NCI-H1436 (cell line): ENCODE measurements at regions not wholly inside any gene's neighbourhood (a gene's known extent, or its start where the extent isn't known, plus 50 kb on each side); places are given as distances from the start of the nearest gene placed in this dataset.
"Not testable (repeated sequence)": the region's sequence is repeated elsewhere in the genome, so short reads cannot be mapped to it uniquely, and the experiment has no call there.

Experiments used
- DNase-seq: peaks from one replicate; lab custom pipeline; 2025; lab: John Stamatoyannopoulos, UW

DNA sequence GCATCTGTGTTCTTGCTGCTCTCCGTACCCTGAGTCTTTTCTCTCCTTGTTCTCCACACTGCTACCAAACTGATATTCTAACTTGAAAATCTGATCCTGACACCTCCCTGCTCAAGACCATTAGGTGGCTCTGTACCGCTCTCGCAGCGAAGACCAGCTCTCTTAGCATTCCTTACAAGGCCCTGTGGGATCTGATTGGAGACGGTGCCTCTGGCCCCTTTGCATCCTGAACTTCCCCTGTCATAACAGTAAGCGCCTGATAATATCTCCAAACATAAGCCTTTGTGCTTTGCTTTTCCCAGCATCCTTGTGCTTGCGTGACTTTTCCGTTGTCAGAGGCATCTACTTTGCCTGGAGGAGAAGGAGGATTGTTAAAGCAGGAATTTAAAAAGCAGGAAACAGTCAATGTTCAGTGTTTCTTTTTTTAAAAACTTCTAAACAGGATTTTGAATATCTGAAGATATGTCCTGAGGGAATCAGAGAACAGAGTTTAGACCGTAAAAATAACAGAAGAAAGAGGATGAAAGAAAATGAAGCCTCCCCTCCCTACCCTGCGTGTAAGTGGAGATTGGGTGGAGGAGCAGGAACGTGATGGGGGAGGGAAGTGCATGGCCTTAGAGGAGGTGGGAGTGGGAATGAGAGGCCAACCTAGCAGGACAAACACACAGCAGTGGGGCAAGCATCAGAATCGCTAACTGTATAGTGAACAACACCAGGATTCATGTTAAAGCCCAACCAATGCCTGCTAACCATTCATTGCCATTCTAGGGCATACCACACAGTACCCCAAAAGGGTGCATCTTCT lies 89.2 kb upstream of the STMND1 start:
- no peak for DNase-seq

DNA sequence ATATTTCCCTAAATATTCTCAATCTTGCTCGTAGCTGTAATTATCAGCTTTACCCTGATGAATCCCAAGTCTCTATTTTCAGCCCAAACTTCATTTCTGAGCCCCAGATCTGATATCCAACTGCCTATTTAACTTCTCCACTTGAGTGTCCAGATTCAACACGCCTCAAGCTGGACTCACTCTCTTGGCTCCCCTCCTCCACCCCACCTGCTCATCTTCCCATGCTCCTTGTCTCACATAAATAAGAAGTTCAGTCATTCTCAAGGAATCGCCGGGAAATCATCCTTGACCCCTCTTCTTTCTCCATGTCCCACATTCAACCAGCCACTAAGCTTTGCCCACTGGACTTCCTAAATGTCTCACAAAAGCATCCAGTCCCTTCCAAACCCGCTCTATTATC lies 89.9 kb upstream of the STMND1 start:
- DNase-seq = no peak

DNA sequence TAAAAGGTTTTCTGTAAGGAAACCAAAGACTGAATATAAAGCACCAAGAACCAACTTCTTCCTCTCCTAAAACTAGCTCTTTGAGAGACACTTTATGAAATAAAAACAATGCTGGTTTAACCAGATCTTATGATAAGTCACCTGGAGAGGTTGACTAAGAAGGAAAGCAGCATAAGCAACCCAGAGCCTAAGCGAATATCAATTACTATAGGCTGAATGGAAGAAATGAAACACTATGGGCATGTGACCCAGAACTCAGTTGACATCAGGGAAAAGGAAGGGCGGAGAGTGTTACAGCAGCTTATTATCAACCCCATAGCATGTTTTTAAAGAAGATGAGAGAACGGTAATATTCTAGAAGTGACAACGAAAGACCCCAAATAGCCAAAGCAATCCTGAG lies 94.1 kb upstream of the STMND1 start:
- no peak for DNase-seq

DNA sequence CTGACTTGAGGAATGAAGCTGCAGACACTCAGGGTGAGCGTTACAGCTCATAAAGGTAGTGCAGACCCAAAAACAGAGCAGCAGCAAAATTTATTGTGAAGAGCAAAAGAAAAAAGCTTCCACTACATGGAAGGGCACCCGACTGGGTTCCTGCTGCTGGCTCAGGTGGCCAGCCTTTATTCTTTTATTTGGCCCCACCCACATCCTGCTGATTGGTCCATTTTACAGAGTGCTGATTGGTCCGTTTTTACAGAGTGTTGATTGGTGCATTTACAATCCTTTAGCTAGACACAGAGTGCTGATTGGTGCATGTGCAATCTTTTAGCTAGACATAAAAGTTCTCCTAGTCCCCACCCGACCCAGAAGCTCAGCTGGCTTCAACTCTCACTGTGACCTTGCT lies 95.3 kb upstream of the STMND1 start:
- no peak for DNase-seq

DNA sequence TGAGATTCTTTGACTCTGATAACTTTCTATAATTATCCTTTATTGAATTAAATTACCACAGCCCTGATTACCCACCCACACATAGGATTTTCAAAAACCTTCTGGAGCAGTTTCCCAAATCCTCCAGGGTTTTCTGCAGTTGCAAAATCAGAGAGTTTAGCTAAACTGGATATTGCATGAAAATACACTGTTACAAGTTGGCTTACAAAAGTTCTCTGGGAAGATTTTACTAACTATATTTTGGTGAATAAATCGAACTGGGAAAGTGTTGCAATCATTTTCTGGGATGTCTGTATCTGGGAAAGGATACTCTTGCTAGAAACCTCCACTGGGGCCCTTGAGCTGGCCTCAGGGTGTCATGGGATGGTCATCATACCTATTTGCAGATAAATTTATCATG lies 97.6 kb upstream of the STMND1 start:
- DNase-seq = no peak

DNA sequence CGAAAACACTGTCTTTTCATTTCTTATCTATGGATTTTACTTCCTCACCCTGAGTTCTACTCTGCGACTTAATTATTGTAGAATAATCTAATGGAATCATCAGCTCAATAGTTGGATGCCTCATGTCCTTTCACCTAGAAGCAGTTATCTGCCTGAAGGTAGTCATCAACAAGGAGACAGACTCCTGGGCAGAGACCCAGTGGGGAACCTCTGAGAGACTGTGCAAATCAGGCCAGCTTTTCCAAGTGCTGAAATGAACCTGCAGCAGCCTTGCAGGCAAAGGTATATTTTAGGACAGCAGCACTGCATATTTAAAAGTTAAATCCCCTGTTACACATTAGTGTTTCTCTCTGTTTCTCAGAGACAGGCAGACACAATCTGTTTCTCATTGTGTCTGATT lies 99.7 kb upstream of the STMND1 start:
- DNase-seq = no peak

DNA sequence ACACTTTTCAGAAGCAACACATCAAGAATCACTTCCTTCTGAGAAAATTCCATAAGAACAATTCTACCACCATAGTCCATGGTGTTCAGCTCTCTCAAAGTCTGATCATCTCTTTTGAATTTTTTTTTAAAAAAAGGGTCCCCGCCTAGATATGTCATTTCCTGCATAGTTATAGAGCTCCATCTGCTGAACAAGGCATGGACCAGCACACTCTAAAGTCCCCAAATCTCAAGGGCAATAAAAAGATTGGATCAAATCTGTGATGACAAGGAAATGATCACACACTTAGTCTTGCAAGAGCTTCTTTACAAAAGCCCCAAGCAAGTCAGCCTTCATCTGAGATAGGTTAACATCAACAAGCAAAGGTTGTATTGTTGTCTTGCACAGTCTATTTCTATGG lies 100.7 kb upstream of the STMND1 start:
- no peak for DNase-seq

DNA sequence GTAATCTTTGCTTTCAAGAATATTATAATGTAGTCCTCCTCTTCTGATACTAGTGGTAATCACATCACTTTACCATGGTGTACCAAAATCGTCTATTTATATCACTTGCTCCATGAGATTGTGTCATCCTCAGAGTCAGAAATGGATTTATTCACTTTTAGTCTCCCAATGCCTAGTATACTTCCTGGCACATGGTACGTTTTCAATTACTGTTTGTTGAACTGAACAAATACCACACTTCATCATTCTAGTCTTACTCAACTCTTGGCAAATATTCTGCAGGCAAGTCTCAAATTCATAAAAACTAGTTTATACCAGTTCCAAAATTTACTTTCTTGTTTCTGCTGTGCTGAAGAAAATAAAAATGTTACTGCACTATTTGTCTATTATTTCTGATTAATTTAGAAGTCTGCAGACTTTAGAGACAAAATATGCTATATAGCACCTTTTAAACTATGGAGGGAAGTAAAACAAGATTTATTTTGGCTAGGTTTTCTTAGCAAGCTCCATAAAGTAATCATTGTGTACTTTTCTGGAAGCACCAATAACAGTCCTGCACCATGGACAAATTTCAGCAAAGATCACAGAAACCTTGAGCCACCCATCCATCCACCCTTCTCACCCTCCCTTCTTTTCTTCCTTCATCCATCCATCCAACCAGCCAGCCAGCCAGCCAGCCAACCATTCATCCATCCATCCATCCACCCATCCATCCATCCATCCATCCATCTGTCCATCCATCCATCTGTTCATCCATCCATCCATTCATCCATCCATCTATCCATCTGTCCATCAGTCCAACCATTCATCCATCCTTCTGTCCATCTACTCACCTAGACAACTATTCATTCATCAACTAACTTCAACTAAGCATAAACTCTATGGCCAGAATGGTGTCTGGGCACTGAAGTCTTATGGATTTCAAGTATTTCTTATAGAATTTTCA lies 102.1 kb upstream of the STMND1 start:
- DNase-seq = no peak

DNA sequence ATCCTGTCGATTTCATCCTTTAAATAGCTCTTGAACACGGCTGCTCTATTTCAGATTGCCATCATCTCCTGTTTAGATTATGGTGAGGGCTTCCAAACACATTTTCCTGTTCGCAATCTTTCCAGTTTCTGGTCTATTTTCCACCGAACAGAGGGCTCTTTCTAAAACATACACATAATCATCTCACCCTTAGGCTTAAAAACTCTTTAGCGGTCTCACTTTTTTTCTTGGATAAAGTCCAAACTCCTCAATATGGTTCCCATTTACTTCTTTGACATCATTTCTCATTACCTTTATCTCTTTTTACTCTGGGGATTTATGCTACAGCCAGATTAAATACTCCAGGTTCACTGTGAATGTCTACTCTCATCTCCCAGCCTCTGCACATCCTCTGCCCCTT lies 103.4 kb upstream of the STMND1 start:
- no peak for DNase-seq

DNA sequence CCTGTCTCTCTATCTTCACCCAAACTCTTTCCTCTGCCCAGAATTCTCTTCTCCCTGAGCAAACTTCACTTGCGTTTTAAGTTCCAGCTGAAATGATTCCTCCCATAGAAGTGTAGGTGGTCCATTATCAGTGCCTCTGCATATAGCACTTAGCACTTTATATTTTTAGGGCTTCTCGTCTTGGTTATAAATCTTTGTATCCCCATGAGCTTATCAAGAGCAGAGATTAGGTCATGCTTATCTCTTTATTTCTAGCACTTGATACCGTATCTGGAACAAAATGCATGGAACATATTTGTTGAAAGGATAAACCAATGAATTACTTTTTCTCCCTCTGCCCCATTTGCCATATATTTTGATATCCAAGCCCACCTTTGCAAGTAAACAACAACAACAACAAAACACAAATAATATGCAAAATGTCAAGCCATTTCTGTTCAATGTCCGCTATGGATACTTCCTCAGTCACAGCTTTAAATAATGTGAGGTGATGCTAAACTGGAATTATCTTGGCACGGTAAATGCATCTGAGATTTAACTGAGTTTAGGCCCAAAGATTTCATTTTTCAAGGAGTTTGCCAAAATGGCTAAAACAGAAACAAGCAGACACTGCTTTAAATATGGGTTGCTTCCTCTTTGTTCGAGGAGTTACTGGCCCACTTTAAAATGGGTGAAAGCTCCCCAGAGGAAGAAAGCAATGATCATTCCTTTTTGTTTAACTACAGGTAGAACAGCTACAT lies 106.2 kb upstream of the STMND1 start:
- no peak for DNase-seq

DNA sequence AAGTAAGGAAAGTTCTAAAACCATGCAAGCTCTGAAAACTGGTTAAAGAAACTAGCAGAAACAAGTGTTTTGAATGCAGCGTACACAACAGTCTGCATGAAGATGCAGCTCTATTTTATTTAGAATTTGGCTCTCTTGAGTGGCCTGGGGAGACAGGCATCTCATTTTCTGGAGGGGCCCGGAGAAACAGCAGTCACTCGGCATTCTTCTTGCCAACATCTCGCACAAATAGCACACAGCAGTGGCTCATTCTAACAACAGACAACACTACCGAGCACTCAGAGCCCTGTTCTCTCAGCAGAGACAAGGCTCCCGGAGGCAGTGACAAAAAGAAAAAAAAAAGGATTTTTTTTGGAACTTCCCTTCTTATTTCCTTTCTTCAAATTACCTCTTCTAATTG lies 108.5 kb upstream of the STMND1 start:
- DNase-seq = no peak

DNA sequence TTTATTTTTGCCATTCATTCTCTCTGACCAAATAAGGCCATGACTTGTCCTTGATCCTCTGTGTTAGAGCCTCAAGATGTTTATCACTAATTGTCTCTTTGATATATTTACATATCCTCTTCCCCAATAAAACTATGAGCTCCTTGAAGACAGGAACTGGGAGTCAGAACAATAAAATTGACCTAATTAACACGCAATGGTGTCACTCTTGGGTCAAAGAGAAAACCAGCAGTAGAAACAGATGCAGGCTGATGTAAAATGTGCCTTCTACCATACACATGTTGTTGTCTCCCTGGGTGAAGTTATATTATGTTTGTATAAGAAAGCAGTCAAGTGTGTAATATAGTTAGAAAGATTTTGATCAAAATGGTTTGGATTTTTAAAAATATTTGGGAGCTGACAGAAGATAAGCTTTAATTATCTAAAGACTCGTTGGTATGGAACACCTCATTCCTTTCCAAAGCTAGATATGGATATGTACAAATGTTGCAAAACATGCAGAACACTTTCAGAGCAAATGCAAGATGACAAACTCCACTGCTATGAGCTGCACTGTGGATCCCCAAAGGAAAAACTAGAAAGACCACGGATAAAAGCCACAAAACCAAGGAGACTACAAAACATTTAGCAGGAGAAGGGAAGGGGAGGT lies 109.7 kb upstream of the STMND1 start:
- DNase-seq = no peak

DNA sequence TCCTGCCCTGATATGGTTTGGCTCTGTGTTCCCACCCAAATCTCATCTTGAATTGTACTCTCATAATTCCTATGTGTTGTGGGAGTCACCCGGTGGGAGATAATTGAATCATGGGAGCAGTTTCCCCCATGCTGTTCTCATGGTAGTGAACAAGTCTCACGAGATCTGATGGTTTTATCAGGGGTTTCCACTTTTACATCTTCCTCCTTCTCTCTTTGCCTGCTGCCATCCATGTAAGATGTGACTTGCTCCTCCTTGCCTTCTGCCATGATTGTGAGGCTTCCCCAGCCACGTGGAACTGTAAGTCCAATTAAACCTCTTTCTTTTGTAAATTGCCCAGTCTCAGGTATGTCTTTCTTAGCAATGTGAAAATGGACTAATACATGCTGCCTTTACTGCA lies 111.9 kb upstream of the STMND1 start:
- not testable (repeated sequence) for DNase-seq

DNA sequence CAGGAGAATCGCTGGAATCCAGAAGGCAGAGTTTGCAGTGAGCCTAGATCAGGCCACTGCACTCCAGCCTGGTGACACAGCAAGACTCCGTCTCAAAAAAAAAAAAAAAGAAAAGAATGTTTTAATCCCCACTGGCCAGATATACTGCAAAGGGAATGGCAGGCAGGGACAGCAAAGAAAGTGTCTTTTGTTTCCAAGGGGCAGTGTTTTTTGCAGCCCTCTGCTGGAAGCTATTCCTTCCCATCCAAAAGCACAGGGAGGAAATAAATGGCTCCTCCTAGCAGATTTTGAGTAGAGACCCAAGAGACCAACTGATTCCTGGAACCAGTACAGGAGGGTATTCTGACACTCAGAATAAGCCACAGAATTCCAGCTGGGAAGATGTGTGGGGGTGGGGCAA lies 112.5 kb upstream of the STMND1 start:
- no peak for DNase-seq

DNA sequence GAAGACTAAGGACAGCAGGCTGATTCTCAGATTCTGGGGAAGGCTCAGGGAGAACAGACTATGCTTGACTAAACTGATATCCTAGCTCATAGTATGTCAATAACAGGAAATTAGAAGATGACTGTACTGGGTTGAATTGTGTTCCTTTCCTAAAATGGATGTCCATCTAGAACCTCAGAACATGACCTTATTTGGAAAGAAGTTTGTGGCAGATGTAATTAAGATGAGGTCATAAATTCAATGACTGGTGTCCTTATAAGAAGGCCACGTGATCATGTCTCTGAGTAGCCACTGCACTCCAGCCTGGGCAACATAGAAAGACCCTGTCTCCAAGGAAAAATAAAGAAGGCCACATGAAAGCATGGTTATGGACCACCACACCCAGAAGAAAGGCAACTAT lies 113.9 kb upstream of the STMND1 start:
- no peak for DNase-seq

DNA sequence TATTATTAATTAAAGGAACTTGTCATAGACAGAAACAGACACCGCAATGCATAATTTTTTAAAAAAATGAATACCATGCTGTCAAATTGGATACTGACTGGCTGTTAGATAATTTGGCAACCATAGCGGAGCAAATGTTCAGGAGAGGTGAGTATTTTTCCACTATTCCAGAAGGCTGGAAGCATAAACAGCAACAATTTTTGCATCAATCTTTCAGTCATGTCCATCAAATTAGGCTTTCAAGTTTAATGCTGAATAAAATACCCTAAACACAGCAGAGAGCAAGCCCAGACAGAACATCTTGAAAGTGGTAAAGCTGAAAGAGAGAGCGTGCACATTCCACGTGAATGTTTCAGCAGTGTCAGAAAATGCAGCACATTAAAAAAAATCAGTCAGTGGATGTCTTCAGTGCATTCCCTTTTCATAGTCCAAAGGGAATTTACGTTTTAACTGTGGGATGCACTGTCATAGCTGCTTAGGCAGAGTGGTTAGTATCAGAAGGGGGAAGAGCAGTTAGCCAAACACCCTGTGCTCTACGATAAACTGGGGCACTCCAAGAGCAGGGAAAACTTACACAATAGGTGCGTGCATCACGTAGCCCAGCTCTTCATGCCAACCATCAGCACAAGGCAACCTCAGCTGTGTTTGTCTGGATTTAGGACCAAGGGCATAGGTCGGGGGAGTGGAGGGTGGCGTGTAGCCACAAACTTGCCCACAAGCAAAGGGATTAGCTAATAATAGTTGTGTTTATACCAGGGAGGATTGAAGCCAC lies 116.2 kb upstream of the STMND1 start:
- no peak for DNase-seq

DNA sequence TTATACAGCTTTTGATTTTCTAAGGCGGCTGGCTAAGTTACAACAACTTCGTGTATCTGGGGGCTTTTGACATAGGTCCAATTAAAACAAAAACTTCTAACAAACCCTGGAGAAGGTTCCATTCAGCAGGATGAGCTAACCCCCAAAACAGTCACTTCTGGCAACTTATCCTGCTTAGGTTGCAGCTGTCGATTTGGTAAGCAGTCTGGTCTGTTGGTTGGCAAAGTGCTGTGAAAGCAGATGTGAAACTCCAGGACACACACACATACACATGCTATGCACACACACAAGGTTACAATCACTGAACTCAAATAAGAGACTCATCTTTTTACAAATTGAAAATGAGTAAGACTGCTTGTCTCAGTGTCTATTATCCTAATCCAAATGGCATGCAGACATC lies 119.0 kb upstream of the STMND1 start:
- DNase-seq = no peak

DNA sequence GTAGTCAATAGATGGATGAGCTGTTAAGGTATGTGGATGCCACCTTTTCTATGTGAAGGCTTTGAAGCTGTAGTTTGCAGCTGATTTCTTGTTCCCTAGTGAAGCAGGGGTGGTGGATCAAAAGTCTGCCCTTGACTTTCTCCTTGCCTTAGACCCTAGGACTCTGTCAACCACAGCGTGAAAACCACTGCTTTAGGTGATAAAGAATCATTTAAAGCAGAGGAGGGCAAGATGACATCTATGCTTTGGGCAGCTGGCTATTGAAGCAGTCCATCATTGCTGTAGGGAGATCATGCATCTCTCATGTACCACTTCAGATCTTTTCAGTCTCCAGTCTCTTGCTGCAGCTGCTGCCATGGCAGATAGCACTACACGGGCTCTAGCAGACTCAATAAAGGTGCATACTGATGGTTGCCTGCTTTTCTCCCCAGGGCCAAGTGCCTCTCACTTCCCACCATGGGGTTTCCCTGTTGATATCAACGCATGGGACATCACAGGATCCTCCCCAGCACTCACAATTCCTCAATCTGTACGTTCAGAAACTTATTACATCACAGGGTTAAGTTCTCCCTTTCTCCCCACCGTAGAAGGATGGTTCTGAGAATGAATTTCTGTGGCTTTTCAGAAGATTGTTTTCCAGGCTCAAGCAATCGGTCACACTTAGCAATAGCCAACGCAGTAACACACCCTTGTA lies 122.0 kb upstream of the STMND1 start:
- no peak for DNase-seq

DNA sequence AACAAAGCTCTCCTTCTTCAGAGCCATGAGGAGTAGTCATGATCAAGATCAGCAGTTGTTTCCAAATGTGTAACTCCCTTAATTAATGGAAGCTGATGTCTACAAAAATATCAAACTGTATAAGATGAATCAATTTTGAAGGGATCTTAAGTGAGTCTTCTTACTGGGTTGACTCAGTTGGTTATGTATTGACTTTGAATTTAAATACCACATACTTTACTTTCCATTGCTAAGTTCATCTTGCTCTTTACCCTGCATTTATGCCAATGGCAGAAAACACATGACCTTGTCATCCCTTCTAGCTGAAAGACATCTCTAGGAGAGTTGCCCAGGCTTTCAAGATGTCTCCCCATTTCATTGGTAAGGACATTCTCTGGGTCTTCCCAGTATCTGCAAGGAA lies 123.2 kb upstream of the STMND1 start:
- no peak for DNase-seq

DNA sequence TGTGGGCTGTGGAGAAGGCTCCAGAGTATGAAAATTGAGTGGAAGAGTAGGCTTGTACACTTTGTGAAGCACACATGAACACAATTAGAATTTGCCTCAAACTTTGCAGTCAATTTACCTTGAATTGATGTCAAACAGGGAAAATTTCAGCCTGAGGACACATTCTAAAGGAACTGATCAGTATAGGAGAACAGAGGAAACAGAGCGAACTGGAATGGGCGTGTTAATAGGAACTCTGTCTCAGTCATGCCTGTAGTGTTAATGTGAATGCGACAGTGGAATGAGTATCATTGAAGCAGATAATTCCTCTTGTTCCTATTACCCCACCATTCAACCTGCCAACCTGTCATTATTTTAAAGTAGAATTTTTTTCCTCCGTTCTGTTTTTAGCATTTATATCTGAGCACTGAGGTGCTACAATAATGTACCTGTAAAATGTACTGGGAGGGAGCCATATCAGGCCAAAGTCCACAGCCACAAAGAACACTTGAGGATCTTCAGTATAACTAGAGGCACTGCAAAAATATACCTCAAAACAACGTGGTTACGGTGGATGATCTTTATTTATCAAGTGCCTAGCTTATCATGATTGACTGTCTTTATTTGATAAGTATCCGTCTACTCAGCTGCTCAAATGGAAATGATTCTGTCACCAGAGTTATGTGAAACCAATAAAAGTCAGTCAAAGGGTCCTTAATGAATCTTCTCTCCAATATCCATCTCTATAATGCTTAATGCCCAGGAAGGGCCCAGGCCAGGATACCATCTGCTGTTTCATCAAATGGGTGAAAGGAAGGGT lies 125.3 kb upstream of the STMND1 start:
- DNase-seq = no peak
